ENCODE measurements at regions not wholly inside any gene's neighbourhood (a gene's known extent, or its start where the extent isn't known, plus 50 kb on each side); places are given as distances from the start of the nearest gene placed in this dataset.

- H3K4me3 Mint-ChIP-seq: no peak overlapping the region
- no peaks in the 10 kb centered on the region for H3K36me3 Mint-ChIP-seq
- H3K27me3 Mint-ChIP-seq: no peaks in the 10 kb centered on the region
- no peaks in the 10 kb centered on the region for H3K4me1 Mint-ChIP-seq
- H3K9me3 Mint-ChIP-seq: no peaks in the 10 kb centered on the region
- no peak overlapping the region for H3K27ac Mint-ChIP-seq
Observed at GRCh38 chr20:52748990-52749389, 223.2 kb upstream of the TSHZ2 start.

- Mint-ChIP-seq H3K4me1 (no peaks in the 10 kb centered on the region), H3K27ac (no peak overlapping the region), H3K9me3 (no peaks in the 10 kb centered on the region), H3K27me3 (no peaks in the 10 kb centered on the region), H3K4me3 (no peak overlapping the region), H3K36me3 (no peaks in the 10 kb centered on the region)
Observed at GRCh38 chr20:52748285-52748932, 223.7 kb upstream of the TSHZ2 start.

- Mint-ChIP-seq H3K27me3 (no peaks in the 10 kb centered on the region), H3K27ac (no peak overlapping the region), H3K4me1 (no peaks in the 10 kb centered on the region), H3K9me3 (no peaks in the 10 kb centered on the region), H3K4me3 (no peak overlapping the region), H3K36me3 (no peaks in the 10 kb centered on the region)
Observed at GRCh38 chr20:52747845-52748284, 224.3 kb upstream of the TSHZ2 start.

- no peak overlapping the region for H3K27ac Mint-ChIP-seq
- H3K4me1 Mint-ChIP-seq: no peaks in the 10 kb centered on the region
- no peaks in the 10 kb centered on the region for H3K27me3 Mint-ChIP-seq
- H3K4me3 Mint-ChIP-seq: no peak overlapping the region
- no peaks in the 10 kb centered on the region for H3K9me3 Mint-ChIP-seq
- no peaks in the 10 kb centered on the region for H3K36me3 Mint-ChIP-seq
Observed at GRCh38 chr20:52746770-52747169, 225.4 kb upstream of the TSHZ2 start.

GRCh38 chr20:52746190-52746589 is 226.0 kb upstream of the TSHZ2 start:
- Mint-ChIP-seq H3K27me3 (no peaks in the 10 kb centered on the region), H3K36me3 (no peaks in the 10 kb centered on the region), H3K4me3 (no peak overlapping the region)

GRCh38 chr20:52744441-52744840 is 227.7 kb upstream of the TSHZ2 start:
- Mint-ChIP-seq H3K27me3 (no peaks in the 10 kb centered on the region), H3K4me1 (no peaks in the 10 kb centered on the region), H3K36me3 (no peaks in the 10 kb centered on the region), H3K9me3 (no peaks in the 10 kb centered on the region), H3K4me3 (no peak overlapping the region), H3K27ac (no peak overlapping the region)

More at GRCh38 chr20:52746190-52746589, 226.0 kb upstream of the TSHZ2 start:
- Mint-ChIP-seq H3K9me3 (no peaks in the 10 kb centered on the region), H3K4me1 (no peaks in the 10 kb centered on the region), H3K27ac (no peak overlapping the region)

GRCh38 chr20:52738081-52738480 is 234.1 kb upstream of the TSHZ2 start:
- Mint-ChIP-seq H3K36me3 (no peaks in the 10 kb centered on the region), H3K9me3 (no peaks in the 10 kb centered on the region), H3K4me3 (no peak overlapping the region), H3K27ac (no peak overlapping the region), H3K27me3 (no peaks in the 10 kb centered on the region), H3K4me1 (peaks cover 4% of the 10 kb centered on the region)

- no peak overlapping the region for H3K27ac Mint-ChIP-seq
- H3K36me3 Mint-ChIP-seq: no peaks in the 10 kb centered on the region
- no peak overlapping the region for H3K4me3 Mint-ChIP-seq
- H3K27me3 Mint-ChIP-seq: no peaks in the 10 kb centered on the region
- H3K4me1 Mint-ChIP-seq: peaks cover 8% of the 10 kb centered on the region
- no peaks in the 10 kb centered on the region for H3K9me3 Mint-ChIP-seq
Observed at GRCh38 chr20:52736507-52736906, 235.7 kb upstream of the TSHZ2 start.

- Mint-ChIP-seq H3K27me3 (no peaks in the 10 kb centered on the region), H3K4me1 (peaks cover 8% of the 10 kb centered on the region), H3K36me3 (peaks cover 2% of the 10 kb centered on the region), H3K27ac (no peak overlapping the region), H3K4me3 (no peak overlapping the region), H3K9me3 (no peaks in the 10 kb centered on the region)
Observed at GRCh38 chr20:52731093-52731492, 241.1 kb upstream of the TSHZ2 start.

GRCh38 chr20:52727740-52728456 is 244.3 kb upstream of the TSHZ2 start:
- Mint-ChIP-seq H3K9me3 (no peaks in the 10 kb centered on the region), H3K27ac (no peak overlapping the region), H3K4me1 (peaks cover 17% of the 10 kb centered on the region), H3K36me3 (peaks cover 2% of the 10 kb centered on the region), H3K4me3 (no peak overlapping the region), H3K27me3 (no peaks in the 10 kb centered on the region)

GRCh38 chr20:52724541-52724940 is 247.6 kb upstream of the TSHZ2 start:
- Mint-ChIP-seq H3K4me3 (no peak overlapping the region), H3K9me3 (no peaks in the 10 kb centered on the region), H3K4me1 (peaks cover 15% of the 10 kb centered on the region), H3K27me3 (no peaks in the 10 kb centered on the region), H3K27ac (no peak overlapping the region), H3K36me3 (no peaks in the 10 kb centered on the region)

GRCh38 chr20:52722926-52723688 is 249.1 kb upstream of the TSHZ2 start:
- Mint-ChIP-seq H3K27ac (no peak overlapping the region), H3K36me3 (no peaks in the 10 kb centered on the region), H3K4me1 (peaks cover 15% of the 10 kb centered on the region), H3K4me3 (no peak overlapping the region), H3K27me3 (no peaks in the 10 kb centered on the region), H3K9me3 (no peaks in the 10 kb centered on the region)

GRCh38 chr20:52708137-52708536 is 264.0 kb upstream of the TSHZ2 start:
- H3K4me3 Mint-ChIP-seq: no peak overlapping the region
- H3K36me3 Mint-ChIP-seq: no peaks in the 10 kb centered on the region
- no peak overlapping the region for H3K27ac Mint-ChIP-seq
- H3K9me3 Mint-ChIP-seq: peaks cover 5% of the 10 kb centered on the region
- no peaks in the 10 kb centered on the region for H3K27me3 Mint-ChIP-seq
- H3K4me1 Mint-ChIP-seq: no peaks in the 10 kb centered on the region

GRCh38 chr20:52704553-52704952 is 267.6 kb upstream of the TSHZ2 start:
- Mint-ChIP-seq H3K36me3 (no peaks in the 10 kb centered on the region), H3K4me3 (no peak overlapping the region), H3K4me1 (no peaks in the 10 kb centered on the region), H3K27ac (no peak overlapping the region), H3K9me3 (peaks cover 5% of the 10 kb centered on the region), H3K27me3 (no peaks in the 10 kb centered on the region)

GRCh38 chr20:52688345-52688744 is 283.8 kb upstream of the TSHZ2 start:
- Mint-ChIP-seq H3K4me1 (no peaks in the 10 kb centered on the region), H3K27ac (no peak overlapping the region), H3K27me3 (no peaks in the 10 kb centered on the region), H3K4me3 (no peak overlapping the region), H3K36me3 (no peaks in the 10 kb centered on the region), H3K9me3 (no peaks in the 10 kb centered on the region)

GRCh38 chr20:52684905-52685304 is 287.3 kb upstream of the TSHZ2 start:
- no peaks in the 10 kb centered on the region for H3K9me3 Mint-ChIP-seq
- no peak overlapping the region for H3K4me3 Mint-ChIP-seq
- H3K27me3 Mint-ChIP-seq: no peaks in the 10 kb centered on the region
- no peaks in the 10 kb centered on the region for H3K36me3 Mint-ChIP-seq
- H3K27ac Mint-ChIP-seq: no peak overlapping the region
- no peaks in the 10 kb centered on the region for H3K4me1 Mint-ChIP-seq
